ENCODE measurements at regions not wholly inside any gene's neighbourhood (a gene's known extent, or its start where the extent isn't known, plus 50 kb on each side); places are given as distances from the start of the nearest gene placed in this dataset.

DNA sequence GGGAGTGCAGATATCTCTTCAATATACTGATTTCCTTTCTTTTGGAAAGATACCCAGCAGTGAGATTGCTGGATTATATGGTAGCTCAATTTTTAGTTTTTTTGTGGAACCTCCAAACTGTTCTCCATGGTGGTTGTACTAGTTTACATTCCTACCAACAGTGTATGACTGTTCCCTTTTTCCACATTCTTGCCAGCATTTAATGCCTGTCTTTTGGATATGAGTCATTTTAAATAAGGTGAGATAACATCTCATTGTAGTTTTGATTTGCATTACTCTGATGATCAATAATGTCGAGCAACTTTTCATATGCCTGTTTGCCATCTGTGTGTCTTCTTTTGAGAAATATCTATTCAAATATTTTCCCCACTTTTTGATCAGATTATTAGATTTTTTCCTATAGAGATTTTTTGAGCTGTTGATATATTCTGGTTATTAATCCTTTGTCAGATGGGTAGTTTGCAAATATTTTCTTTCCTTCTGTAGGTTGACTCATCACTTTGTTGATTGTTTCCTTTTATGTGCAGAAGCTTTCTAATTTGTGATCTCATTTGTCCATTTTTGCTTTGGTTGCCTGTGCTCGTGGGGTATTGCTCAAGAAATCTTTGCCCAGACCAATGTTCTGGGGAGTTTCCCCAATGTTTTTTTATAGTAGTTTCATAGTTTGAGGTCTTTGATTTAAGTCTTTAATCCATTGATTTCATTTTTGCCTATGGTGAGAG is 552.7 kb downstream of the ZNF674 start:
- TF ChIP-seq PAX5 (IDR thresholded peaks at IDR 0.05; ENCODE audit: insufficient read depth, low read length, severe bottlenecking) (no peak), POLR2A (IDR thresholded peaks at IDR 0.05; ENCODE audit: low read depth, low read length) (no peak)
